COLO668 (cell line): ENCODE measurements at regions not wholly inside any gene's neighbourhood (a gene's known extent, or its start where the extent isn't known, plus 50 kb on each side); places are given as distances from the start of the nearest gene placed in this dataset.
"Not testable (repeated sequence)": the region's sequence is repeated elsewhere in the genome, so short reads cannot be mapped to it uniquely, and the experiment has no call there.

Experiments used
- DNase-seq: peaks from one replicate; lab custom pipeline; 2025; ENCODE audit not compliant: unreplicated experiment; lab: John Stamatoyannopoulos, UW

GRCh38 chr4:3954540-3955320 lies 188.5 kb downstream of the ADRA2C start:
- DNase-seq = peak; percentile 58

- peak; percentile 98 for DNase-seq
Measured at GRCh38 chr4:3955321-3956164, 189.4 kb downstream of the ADRA2C start.

- peak; percentile 26 for DNase-seq
Measured at GRCh38 chr4:3956165-3956867, 190.1 kb downstream of the ADRA2C start.

DNA sequence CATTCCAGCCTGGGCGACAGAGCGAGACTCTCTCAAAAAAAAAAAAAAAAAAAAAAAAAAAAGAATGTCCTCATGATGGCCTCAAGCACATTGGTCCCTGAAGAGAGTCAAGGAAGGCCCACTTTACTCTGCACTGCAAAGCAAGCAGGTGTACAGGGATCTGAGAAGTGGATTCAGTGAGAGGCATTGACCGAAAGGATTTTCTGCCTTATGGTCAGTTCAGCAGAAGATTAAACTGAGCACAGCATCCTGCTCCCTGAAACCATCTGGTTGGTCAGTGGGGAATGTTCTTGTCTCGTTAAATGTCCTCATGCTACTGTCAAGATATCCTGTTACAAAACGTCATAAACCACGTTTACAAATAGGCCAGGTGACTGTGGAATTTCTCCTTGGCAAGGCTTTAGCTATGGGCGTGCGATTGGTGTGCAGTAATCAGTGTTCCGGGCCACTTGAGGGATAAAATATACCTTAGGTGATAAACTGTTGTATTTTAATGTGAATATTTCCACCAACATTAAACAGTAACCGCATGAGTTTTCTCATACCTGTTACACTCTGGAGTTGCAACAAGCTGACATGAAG lies 195.0 kb downstream of the ADRA2C start:
- DNase-seq = peak; percentile 4

GRCh38 chr4:3964572-3965278 lies 198.5 kb downstream of the ADRA2C start:
- DNase-seq = not testable (repeated sequence)

GRCh38 chr4:3967204-3967603 lies 201.0 kb downstream of the ADRA2C start:
- not testable (repeated sequence) for DNase-seq

DNA sequence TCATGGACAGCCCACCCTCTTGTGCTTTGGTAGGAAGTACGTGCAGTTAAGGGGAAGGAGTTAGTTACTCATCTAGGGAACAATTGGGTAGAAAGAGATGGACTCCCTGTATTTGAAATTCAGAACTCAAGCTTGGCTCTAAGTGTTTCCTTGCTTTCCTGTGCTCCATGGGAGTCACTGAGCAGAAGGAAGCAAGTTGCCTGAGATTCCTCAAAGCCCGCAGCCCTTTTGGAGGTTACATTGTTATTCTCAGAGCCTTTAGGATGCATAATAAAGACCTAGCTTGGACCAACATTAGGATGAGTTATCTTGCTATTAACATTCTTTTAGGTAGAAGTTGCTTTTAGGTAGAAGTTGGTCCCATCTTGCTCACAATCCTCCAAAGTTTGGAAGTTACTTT lies 206.4 kb downstream of the ADRA2C start:
- not testable (repeated sequence) for DNase-seq

- DNase-seq = not testable (repeated sequence)
Measured at GRCh38 chr4:3973581-3974200, 207.5 kb downstream of the ADRA2C start.

DNA sequence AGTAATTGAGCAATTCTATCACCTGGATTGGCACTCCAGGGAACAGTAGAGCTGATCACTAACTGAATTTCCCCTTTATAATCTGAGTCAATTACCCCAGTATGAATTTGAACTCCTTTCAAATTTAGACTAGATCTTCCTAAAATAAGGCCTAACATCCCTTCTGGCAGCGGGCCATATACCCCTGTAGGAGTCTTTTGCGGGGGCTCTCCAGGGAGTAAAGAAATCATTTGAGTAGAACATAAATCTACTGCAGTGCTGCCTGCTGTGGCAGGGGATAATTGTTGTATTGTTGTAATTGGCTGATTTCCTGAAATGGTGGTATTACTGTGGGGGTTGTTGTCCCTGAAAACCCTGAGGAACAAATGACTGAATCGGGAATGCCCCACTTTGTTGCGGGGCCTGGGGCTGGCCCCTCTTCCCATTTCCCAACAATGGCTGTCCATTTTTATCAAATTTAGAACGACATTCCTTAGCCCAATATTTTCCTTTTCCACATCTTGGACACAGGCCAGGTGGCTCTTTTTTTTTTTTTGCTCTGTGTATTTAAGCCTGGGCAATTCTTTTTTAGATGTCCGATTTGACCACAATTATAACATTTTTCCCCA lies 217.4 kb downstream of the ADRA2C start:
- not testable (repeated sequence) for DNase-seq

- DNase-seq = not testable (repeated sequence)
Measured at GRCh38 chr4:3984796-3985195, 218.6 kb downstream of the ADRA2C start.

DNA sequence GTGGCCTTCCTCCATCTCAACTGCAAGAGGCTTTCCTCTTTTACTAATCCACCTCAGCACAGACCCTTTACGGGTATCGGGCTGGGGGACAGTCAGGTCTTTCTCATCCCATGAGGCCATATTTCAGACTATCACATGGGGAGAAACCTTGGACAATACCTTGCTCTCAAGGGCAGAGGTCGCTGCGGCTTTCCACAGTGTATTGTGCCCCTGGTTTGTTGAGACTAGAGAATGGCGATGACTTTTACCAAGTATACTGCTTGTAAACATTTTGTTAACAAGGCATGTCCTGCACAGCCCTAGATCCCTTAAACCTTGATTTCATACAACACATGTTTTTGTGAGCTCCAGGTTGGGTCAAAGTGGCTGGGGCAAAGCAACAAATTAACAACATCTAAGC lies 220.2 kb downstream of the ADRA2C start:
- DNase-seq = not testable (repeated sequence)

- not testable (repeated sequence) for DNase-seq
Measured at GRCh38 chr4:3997386-3997785, 229.3 kb downstream of the OTOP1 start.

GRCh38 chr4:4004036-4004435 lies 222.7 kb downstream of the OTOP1 start:
- DNase-seq = not testable (repeated sequence)

GRCh38 chr4:4004702-4005101 lies 222.0 kb downstream of the OTOP1 start:
- DNase-seq = not testable (repeated sequence)

DNA sequence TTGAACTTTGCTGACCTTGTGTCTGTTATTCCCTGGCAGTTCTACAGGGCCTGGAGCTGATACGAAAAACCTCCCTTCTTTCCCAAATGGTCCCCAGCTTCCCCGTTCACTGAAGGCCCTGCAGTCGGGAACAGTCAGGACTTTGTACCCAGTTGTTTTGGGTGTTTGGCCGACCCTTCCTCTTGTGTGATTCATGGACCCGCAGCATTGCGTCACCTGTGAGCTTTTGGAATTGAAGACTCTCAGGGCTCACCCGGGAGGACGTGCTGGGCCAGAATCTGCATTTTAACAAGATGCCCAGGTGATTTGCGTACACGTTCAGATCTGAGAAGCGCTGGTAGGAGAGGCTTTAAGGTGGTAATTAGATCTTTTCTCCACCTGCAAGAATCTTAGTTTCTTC lies 220.4 kb downstream of the OTOP1 start:
- not testable (repeated sequence) for DNase-seq

DNA sequence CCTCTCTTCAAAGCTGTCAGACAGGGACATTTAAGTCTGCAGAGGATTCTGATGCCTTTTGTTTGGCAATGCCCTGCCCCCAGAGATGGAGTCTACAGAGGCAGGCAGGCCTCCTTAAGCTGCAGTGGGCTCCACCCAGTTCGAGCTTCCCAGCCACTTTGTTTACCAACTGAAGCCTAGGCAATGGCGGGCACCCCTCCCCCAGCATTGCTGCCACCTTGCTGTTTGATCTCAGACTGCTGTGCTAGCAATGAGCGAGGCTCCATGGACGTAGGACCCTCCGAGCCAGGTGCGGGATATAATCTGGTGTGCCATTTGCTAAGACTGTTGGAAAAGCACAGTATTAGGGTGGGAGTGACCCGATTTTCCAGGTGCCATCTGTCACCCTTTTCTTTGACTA lies 207.7 kb downstream of the OTOP1 start:
- not testable (repeated sequence) for DNase-seq

DNA sequence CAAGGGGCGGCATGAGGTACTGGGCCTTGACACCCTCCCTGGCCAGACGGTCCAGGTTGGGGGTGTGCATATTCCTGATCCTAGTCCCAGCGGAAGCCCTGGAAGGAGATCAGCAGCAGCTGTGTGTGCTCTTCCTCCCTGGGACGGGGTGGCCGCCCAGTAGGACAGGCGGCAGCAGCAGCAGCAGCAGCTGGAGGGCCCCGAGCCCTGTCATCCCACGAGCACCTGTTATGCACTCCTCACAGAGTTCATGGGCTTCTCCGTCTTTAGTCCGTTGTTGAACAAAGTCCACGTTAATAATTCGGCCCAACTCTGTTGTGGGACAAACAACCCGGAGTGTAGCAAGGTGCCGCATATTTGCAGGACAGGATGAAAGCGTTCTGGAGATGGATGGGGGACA lies 205.6 kb downstream of the OTOP1 start:
- not testable (repeated sequence) for DNase-seq

GRCh38 chr4:4026708-4027107 lies 200.0 kb downstream of the OTOP1 start:
- not testable (repeated sequence) for DNase-seq

DNA sequence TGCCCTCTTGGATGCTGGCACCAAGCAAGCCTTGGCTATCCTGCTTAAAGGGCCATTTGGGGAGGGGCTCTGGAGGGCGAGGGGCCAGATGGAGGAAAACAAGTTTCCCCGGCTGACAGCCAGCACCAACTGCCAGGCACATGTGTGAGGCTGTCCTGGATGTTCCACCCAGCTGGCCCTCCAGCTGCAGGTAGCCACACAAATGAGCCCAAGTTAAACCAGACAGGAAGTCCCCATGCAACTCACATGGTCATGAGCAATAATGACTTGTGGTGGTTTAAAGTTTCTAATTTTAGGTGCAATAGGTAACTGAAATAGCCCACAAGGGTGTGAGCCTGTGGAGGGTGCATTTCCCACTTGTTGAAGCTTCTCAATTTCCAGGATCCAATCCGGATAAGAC lies 198.0 kb downstream of the OTOP1 start:
- not testable (repeated sequence) for DNase-seq
